Panc1 (cell line): ENCODE measurements at regions not wholly inside any gene's neighbourhood (a gene's known extent, or its start where the extent isn't known, plus 50 kb on each side); places are given as distances from the start of the nearest gene placed in this dataset.

Experiments used
- ATAC-seq: fragments of 200-7000 bp; cut with Tn5 transposase; 2 replicates; pipeline ENCODE4 v1.9.1; 2020; ENCODE audit warnings: mild to moderate bottlenecking, moderate library complexity
- BruUV-seq: library from RNA; stranded (reverse); fragments of 400-500 nt; replicated peaks from 2 replicates; lab custom pipeline; 2021; lab: Mats Ljungman, UMichigan
- CTCF ChIA-PET: fragments of 300-600 bp; sonication (Branson Sonifier 250); formaldehyde crosslinking; loops from one replicate; lab custom pipeline; 2022; ENCODE audit warnings: antibody characterized with exemption; lab: Charles Lee
- POLR2A ChIA-PET: fragments of 300-600 bp; sonication (Branson Sonifier 250); formaldehyde crosslinking; loops from one replicate; lab custom pipeline; 2022; ENCODE audit warnings: antibody characterized with exemption; lab: Charles Lee
- DNase-seq: peaks from one replicate; pipeline ENCODE4 v3.0.0-alpha.2; 2010; ENCODE audit warnings: low read depth, low spot score
- H3K27ac ChIP-seq: 2 replicates; pipeline ENCODE4 v1.5.1; 2011; ENCODE audit warnings: mild to moderate bottlenecking, low read length, inconsistent platforms
- H3K27me3 ChIP-seq: fragments of 200-500 bp; sonication (Bioruptor generic); 2 replicates; pipeline ENCODE4 v1.6.0; 2014; ENCODE audit warnings: low read length, inconsistent platforms; ENCODE audit not compliant: control insufficient read depth, insufficient read depth
- H3K36me3 ChIP-seq: fragments of 200-500 bp; sonication (Bioruptor generic); 2 replicates; pipeline ENCODE4 v1.5.1; 2014; ENCODE audit warnings: inconsistent platforms, mild to moderate bottlenecking, low read length, moderate library complexity; ENCODE audit not compliant: control insufficient read depth, insufficient read depth
- H3K4me1 ChIP-seq: 2 replicates; pipeline ENCODE4 v1.5.1; 2011; ENCODE audit warnings: inconsistent platforms, mild to moderate bottlenecking, low read length, moderate library complexity; ENCODE audit not compliant: control insufficient read depth, insufficient read depth
- H3K4me3 ChIP-seq, 2 experiments: 2 replicates each; pipeline ENCODE4 v1.5.1; 2011 to 2012; ENCODE audit warnings: low read depth in 2 of 2, low read length in 2 of 2, mild to moderate bottlenecking in 2 of 2, inconsistent platforms in 1 of 2, moderate library complexity in 1 of 2
- H3K9me3 ChIP-seq: fragments of 200-500 bp; sonication (Bioruptor generic); 2 replicates; pipeline ENCODE4 v1.5.1; 2014; ENCODE audit warnings: low read depth, mild to moderate bottlenecking, inconsistent platforms, low read length, moderate library complexity; ENCODE audit not compliant: control insufficient read depth, insufficient read depth
- POLR2AphosphoS5 ChIP-seq: IDR thresholded peaks from 2 replicates; pipeline ENCODE4 v1.6.1; 2012; ENCODE audit warnings: mild to moderate bottlenecking, low read depth, low read length, moderate library complexity
- SIN3A ChIP-seq: IDR thresholded peaks from 2 replicates; pipeline ENCODE4 v1.6.1; 2012; ENCODE audit warnings: low read depth, mild to moderate bottlenecking, low read length, moderate library complexity, borderline replicate concordance; ENCODE audit not compliant: insufficient read depth
- TCF7L2 ChIP-seq: IDR thresholded peaks from 2 replicates; pipeline ENCODE4 v1.6.1; 2011; ENCODE audit warnings: mild to moderate bottlenecking, low read depth, low read length, inconsistent platforms
- in situ Hi-C: cut with HindIII; loops from 2 replicates; pipeline ENCODE4 v1.10.0; 2016; ENCODE audit warnings: low sequenced_read_pairs, low pct_unique_long_range_greater_than_20kb
- intact Hi-C: fragments of 100-400 bp; cut with micrococcal nuclease; formaldehyde crosslinking; loops from one replicate; pipeline ENCODE4 v1.10.0; 2022; ENCODE audit not compliant: unreplicated experiment
- TF ChIP-seq, protein P1 (sequence below): fragments of 450-650 bp; IDR thresholded peaks from 2 replicates; pipeline ENCODE4 v1.5.1; 2017; ENCODE audit warnings: mild to moderate bottlenecking
- TF ChIP-seq, protein P2 (sequence below), 2 experiments: IDR thresholded peaks; 2 replicates each; pipeline ENCODE4 v1.6.1; 2011 to 2012; ENCODE audit warnings: low read depth in 2 of 2, control low read depth in 1 of 2, low read length in 1 of 2, mild to moderate bottlenecking in 1 of 2, moderate library complexity in 1 of 2; ENCODE audit not compliant: insufficient read depth in 1 of 2

DNA sequence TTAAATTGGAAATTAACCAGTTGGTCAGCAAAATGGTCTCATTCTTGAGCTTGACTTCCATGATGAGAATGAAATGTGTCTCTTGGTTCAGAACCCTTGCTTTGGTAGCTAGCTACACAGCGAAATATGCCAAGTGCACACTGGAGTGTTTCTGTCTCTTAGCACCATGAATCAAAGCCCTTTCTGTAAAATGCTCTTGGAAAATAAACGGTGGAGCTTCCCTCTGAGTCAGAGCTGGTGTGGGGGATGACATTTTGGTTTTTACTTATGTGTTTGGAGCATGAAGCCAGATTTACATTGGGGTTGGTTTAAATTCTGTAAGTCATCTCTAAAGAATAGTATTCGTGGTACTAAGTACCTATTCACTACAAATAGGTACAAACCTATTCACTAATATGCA lies 85.1 kb upstream of the NANOGP8 start:
- Histone ChIP-seq H3K27me3 (no peaks in the 10 kb centered on the region), H3K4me3 (no peak overlapping the region), H3K4me1 (no peaks in the 10 kb centered on the region), H3K36me3 (no peaks in the 10 kb centered on the region), H3K27ac (no peak overlapping the region), H3K9me3 (no peaks in the 10 kb centered on the region)
- DNase-seq, result no peak
- ChIA-PET CTCF (no interaction called here), POLR2A (no interaction called here)
- TF ChIP-seq, protein P1, sequence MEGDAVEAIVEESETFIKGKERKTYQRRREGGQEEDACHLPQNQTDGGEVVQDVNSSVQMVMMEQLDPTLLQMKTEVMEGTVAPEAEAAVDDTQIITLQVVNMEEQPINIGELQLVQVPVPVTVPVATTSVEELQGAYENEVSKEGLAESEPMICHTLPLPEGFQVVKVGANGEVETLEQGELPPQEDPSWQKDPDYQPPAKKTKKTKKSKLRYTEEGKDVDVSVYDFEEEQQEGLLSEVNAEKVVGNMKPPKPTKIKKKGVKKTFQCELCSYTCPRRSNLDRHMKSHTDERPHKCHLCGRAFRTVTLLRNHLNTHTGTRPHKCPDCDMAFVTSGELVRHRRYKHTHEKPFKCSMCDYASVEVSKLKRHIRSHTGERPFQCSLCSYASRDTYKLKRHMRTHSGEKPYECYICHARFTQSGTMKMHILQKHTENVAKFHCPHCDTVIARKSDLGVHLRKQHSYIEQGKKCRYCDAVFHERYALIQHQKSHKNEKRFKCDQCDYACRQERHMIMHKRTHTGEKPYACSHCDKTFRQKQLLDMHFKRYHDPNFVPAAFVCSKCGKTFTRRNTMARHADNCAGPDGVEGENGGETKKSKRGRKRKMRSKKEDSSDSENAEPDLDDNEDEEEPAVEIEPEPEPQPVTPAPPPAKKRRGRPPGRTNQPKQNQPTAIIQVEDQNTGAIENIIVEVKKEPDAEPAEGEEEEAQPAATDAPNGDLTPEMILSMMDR, result no peak
- no peak for TF ChIP-seq POLR2AphosphoS5
- TF ChIP-seq SIN3A, result no peak
- TF ChIP-seq, protein P2, sequence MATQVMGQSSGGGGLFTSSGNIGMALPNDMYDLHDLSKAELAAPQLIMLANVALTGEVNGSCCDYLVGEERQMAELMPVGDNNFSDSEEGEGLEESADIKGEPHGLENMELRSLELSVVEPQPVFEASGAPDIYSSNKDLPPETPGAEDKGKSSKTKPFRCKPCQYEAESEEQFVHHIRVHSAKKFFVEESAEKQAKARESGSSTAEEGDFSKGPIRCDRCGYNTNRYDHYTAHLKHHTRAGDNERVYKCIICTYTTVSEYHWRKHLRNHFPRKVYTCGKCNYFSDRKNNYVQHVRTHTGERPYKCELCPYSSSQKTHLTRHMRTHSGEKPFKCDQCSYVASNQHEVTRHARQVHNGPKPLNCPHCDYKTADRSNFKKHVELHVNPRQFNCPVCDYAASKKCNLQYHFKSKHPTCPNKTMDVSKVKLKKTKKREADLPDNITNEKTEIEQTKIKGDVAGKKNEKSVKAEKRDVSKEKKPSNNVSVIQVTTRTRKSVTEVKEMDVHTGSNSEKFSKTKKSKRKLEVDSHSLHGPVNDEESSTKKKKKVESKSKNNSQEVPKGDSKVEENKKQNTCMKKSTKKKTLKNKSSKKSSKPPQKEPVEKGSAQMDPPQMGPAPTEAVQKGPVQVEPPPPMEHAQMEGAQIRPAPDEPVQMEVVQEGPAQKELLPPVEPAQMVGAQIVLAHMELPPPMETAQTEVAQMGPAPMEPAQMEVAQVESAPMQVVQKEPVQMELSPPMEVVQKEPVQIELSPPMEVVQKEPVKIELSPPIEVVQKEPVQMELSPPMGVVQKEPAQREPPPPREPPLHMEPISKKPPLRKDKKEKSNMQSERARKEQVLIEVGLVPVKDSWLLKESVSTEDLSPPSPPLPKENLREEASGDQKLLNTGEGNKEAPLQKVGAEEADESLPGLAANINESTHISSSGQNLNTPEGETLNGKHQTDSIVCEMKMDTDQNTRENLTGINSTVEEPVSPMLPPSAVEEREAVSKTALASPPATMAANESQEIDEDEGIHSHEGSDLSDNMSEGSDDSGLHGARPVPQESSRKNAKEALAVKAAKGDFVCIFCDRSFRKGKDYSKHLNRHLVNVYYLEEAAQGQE (IDR thresholded peaks at IDR 0.05; ENCODE audit: insufficient read depth in 1 of 2, low read depth in 2 of 2, low read length in 1 of 2), result no peak
- no peak for TF ChIP-seq TCF7L2
- intact Hi-C loops, result no loop called here
- in situ Hi-C loops, result no loop called here
- no peak for ATAC-seq
- no TSS peak for BruUV-seq

DNA sequence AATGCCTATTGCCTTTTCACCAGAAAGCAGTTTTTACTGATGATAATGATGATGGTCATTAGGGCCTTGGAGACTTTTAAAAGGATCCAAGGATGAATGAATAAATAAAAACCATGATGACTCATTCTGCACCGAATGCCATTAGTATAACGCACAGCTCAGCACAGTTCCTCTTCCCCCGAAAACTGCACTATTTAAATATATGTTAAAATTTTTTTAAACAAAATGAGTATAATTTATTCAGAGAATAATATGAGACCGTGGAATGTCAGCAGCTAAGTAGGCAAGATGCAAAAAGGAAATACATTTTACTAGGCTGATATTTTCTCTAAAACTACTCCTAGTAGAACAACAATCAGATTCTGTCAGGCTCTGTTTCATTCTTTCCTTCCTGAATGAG lies 83.4 kb upstream of the NANOGP8 start:
- Histone ChIP-seq H3K4me1 (no peaks in the 10 kb centered on the region), H3K4me3 (no peak overlapping the region), H3K36me3 (no peaks in the 10 kb centered on the region), H3K27ac (no peak overlapping the region), H3K27me3 (no peaks in the 10 kb centered on the region), H3K9me3 (no peaks in the 10 kb centered on the region)
- in situ Hi-C loops, result no loop called here
- TF ChIP-seq TCF7L2 (no peak), SIN3A (no peak), POLR2AphosphoS5 (no peak)
- TF ChIP-seq, protein P2 (IDR thresholded peaks at IDR 0.05; ENCODE audit: insufficient read depth in 1 of 2, low read depth in 2 of 2, low read length in 1 of 2), result no peak
- TF ChIP-seq, protein P1, result no peak
- CTCF ChIA-PET, result no interaction called here
- BruUV-seq, result no TSS peak
- POLR2A ChIA-PET, result no interaction called here
- no peak for ATAC-seq
- DNase-seq, result no peak
- intact Hi-C loops, result no loop called here
